Neural progenitor cell (in vitro differentiated cells): ENCODE measurements at regions not wholly inside any gene's neighbourhood (a gene's known extent, or its start where the extent isn't known, plus 50 kb on each side); places are given as distances from the start of the nearest gene placed in this dataset.

ENCODE experiments used
- EZH2 ChIP-seq: fragments of 200-600 bp; sonication (generic); IDR thresholded peaks from 2 replicates; pipeline ENCODE4 v1.6.1; 2017; ENCODE audit warnings: antibody characterized with exemption, mild to moderate bottlenecking, moderate library complexity
- EZH2phosphoT487 ChIP-seq: fragments of 200-600 bp; sonication (generic); IDR thresholded peaks from 2 replicates; pipeline ENCODE4 v1.6.1; 2017; ENCODE audit warnings: antibody characterized with exemption
- TF ChIP-seq, protein P1 (sequence below): fragments of 200-600 bp; sonication (generic); IDR thresholded peaks from 2 replicates; pipeline ENCODE4 v1.5.1; 2017; ENCODE audit warnings: antibody characterized with exemption, mild to moderate bottlenecking

GRCh38 chr4:141548791-141549190 is 87.6 kb upstream of the IL15 start:
- TF ChIP-seq, protein P1, sequence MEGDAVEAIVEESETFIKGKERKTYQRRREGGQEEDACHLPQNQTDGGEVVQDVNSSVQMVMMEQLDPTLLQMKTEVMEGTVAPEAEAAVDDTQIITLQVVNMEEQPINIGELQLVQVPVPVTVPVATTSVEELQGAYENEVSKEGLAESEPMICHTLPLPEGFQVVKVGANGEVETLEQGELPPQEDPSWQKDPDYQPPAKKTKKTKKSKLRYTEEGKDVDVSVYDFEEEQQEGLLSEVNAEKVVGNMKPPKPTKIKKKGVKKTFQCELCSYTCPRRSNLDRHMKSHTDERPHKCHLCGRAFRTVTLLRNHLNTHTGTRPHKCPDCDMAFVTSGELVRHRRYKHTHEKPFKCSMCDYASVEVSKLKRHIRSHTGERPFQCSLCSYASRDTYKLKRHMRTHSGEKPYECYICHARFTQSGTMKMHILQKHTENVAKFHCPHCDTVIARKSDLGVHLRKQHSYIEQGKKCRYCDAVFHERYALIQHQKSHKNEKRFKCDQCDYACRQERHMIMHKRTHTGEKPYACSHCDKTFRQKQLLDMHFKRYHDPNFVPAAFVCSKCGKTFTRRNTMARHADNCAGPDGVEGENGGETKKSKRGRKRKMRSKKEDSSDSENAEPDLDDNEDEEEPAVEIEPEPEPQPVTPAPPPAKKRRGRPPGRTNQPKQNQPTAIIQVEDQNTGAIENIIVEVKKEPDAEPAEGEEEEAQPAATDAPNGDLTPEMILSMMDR, result no peak
- TF ChIP-seq EZH2, result no peak
- no peak for TF ChIP-seq EZH2phosphoT487
